Body of pancreas (tissue), 4 donors: ENCODE measurements at regions not wholly inside any gene's neighbourhood (a gene's known extent, or its start where the extent isn't known, plus 50 kb on each side); places are given as distances from the start of the nearest gene placed in this dataset.

Source experiments
- CTCF ChIP-seq, 7 experiments: fragments of 450-650 bp in 4 of 7; fragments of 200-600 bp in 3 of 7; sonication (generic) in 3 of 7; IDR thresholded peaks; one replicate each; pipeline ENCODE4 v1.5.1; 2016 to 2019; ENCODE audit warnings: antibody characterized with exemption in 7 of 7
- POLR2A ChIP-seq, 3 donors: fragments of 450-650 bp; IDR thresholded peaks; one replicate each; pipeline ENCODE4 v1.6.1; 2016; ENCODE audit warnings: antibody characterized with exemption in 3 of 3, mild to moderate bottlenecking in 2 of 3

GRCh38 chr19:22491746-22492145 is 69.6 kb upstream of the ZNF98 start:
- TF ChIP-seq CTCF (IDR thresholded peaks at IDR 0.05) = no peak
- TF ChIP-seq POLR2A (IDR thresholded peaks at IDR 0.05) = no peak
